NCI-H2196 treated with DMSO at 0.1 percent for 48 hours (cell line): ENCODE measurements at regions not wholly inside any gene's neighbourhood (a gene's known extent, or its start where the extent isn't known, plus 50 kb on each side); places are given as distances from the start of the nearest gene placed in this dataset.

Experiments
- DNase-seq: peaks from one replicate; lab custom pipeline; 2025; ENCODE audit not compliant: unreplicated experiment; lab: John Stamatoyannopoulos, UW

DNA sequence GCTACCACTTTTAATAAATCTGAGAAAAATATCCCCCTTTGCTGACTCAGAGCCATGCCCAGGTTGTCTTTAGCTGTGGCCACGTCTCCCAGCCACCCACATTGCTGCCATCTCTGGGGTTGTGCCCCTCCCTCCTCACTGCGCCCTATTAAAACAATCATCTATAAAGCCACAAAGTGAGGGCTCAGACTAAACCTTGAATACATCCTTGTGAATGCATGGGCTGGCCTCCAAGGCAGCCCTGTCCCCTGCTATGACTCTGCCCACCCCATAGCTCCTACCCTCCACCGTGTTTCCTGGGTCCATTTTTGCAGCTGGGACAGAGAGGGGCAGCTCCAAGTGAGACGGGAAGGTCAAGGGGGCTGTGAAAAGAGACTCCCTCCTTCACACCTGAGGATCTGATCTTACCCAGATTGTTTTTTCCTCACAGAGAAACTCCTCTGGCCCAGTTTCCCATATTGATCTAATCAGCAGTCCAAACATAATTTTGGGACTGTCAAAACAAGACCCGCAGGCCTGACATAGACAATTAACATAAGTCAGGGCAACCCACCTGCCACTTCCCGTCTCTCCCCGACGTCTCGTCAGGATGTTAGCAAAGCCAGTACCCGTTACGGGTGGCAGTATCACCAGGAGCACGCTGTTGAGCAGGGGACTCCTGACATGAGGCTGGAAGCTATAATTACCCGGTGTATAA lies 199.0 kb downstream of the KATNAL1 start:
- no peak for DNase-seq

DNA sequence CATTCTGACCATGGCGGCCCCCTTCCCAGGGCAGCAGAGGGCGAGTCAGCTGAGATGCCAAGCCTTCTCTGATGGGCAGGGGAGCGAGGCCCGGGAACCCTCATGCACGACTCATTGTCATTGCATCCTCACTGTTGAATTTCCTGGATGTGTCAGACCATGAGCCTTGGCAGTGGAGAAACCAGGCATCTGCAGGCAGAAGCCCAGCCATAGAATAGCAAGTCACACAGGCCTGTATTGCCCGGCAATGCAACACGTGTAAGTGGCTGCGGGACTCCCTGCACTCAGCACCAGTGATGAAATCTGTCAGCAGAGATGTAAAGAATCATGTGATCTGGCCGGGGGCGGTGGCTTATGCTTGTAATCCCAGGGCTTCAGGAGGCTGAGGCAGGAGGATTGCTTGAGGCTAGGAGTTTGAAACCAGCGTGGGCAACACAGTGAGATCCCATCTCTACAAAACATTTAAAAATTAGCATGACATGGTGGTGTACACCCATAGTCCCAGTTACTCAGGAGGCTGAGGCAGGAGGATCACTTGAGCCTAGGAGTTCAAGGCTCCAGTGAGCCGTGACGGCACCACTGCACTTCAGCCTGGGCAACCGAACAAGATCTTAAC lies 199.7 kb downstream of the KATNAL1 start:
- no peak for DNase-seq

DNA sequence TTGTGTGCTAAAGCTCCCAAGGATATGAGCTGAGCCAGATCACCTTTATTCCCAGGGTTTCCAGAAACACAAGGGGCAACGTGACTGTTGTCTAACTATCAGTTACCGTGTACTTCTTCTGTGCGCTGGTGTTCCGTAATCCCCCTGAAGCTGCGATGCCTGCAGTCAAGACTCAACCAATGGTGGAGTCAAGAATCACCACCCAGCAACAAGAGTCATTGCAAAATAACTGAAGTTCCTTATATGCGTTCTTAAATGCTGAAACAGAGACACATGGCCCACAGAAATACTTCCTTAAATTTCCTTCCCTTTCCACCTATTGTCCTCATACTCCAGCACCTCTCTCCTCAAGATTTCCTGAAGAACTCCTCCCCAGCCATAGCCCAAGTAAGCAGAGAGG lies 200.2 kb downstream of the KATNAL1 start:
- DNase-seq: no peak

DNA sequence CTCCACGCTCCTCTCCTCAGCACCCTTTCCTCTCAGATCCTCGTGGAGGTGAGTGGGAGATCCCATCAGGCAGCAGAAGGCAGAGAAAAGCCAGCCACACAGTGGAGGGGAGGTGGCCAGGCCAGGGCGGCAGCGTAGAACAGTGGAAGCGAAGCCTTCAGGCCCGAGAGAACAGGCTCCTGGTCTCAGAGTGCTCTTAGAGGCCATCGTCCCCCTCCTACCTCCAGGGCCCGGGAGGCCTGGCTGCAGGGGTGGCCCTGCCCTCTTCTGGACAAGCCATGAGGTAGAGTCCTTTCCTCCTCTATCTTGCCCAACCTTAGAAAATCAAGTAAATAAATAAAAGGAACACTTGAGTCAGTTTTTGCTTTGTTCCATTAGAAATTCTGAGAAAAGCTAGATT lies 202.0 kb downstream of the KATNAL1 start:
- no peak for DNase-seq

DNA sequence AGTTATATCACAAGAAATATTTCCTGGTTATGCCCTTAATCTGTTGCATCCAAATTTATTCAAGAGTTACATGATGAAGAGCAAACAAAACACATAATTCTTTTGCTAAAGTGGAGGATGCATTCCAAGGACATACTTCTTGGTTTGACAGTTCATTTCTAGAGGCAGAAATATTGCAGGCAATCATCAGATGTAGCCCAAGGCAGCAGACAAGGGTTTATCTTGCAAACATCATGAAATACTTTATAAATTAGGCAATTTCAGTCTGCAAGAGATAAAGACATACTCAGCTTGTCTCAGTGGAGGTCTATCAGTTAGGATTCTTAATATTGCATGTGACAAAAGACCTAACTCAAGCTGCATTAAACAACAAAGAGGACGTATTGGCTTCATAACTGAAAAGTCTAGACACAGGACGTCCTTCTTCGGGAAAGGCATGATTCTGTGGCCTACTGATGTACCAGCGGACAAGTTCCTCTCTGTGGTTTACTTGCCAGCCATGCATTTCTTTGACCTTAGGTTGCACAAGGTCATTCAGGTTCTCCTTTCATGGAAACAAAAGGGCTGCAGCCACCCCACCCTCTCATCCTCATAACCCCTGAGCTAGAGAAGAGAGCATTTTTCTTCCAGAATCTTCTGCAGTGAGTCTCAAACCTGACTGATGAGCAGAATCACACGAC lies 204.1 kb downstream of the KATNAL1 start:
- DNase-seq: no peak

DNA sequence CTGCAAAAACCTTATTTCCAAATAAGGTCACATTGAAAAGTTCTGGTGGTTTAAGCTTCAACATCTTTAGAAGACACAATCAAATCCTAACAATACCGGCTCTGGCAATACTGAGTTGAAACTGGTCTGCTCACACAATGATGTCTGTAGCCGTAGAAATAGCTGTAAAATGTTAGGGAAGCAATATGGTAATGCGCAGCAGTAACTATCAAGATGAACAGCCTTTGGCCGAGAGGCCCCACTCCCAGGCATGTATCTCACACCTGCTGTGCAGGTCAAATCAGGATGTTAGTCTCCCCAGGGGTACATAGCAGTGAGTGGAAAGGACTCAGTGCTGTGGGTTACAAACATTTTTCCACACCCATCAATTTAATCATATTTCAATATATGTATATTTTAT lies 207.1 kb downstream of the KATNAL1 start:
- DNase-seq: no peak

DNA sequence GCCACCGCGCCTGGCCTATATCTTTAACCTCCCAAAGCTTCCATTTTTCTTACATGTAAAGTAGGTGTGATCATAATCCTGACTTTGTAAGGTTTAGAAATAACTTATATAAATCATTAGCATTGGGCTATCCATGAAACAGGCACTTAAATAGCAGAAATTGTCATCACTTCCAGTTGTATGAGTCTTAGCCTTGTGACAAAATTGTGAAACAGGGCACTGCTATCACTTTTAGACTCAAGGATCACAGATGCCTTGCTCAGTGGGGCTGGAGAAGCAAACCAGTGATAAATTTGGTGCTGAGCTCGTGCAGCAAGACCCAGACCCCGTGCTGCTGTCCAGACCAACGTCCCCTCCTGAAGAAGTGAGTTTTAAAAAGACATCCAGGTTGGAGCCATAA lies 209.7 kb downstream of the KATNAL1 start:
- no peak for DNase-seq

DNA sequence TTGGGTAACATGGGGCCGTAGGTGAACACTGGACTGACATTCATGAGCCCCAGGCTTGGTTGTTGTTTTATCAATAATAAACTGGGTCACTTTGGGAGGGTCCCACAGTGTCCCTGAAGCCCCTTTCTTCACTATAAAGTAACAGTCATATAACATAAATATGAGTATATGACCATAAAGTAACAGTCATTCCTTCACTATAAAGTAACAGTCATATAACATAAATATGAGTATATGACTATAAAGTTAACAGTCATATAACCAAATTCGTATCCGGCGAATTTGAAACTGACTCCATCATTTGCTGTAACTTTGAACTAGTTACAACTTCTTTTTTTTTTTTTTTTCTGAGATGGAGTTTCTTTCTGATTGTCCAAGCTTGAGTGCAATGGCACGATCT lies 210.3 kb downstream of the KATNAL1 start:
- no peak for DNase-seq

DNA sequence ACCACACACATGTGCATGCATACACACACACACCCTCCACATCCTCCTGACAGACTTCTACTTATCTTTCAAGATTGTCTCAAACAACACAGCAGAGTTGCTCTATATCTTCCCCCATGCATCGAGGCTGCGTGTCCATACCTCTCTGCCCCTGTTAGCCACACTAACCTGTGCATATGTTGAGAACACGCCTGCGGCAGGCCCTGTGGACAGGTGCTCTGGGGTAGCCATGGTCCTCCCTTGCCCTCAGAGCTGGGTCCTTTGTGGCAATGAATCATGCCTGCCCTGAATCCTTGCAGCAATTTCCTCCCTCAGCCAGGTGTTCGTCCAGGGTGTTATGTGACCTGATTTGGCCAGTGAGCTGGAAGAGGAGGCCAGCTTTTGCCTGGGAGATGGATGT lies 213.3 kb downstream of the KATNAL1 start:
- DNase-seq: no peak

DNA sequence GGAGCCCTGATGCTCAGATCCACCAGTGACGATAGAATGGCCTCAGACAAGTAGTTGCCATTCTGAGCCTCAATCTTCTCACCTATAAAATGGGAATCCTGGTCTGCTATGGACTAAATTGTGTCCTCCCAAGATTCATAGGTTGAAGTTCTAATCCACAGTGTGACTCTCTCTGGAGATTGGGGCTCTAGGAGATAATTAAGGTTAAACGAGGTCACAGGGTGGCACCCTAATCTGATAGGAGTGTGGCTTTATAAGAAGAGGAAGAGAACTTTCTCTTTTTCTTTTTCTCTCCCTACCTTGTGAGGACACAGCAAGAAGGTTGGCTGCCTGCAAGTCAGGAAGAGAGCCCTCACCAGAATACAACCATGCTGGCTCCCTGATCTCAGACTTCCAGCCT lies 214.1 kb downstream of the KATNAL1 start:
- DNase-seq: no peak

DNA sequence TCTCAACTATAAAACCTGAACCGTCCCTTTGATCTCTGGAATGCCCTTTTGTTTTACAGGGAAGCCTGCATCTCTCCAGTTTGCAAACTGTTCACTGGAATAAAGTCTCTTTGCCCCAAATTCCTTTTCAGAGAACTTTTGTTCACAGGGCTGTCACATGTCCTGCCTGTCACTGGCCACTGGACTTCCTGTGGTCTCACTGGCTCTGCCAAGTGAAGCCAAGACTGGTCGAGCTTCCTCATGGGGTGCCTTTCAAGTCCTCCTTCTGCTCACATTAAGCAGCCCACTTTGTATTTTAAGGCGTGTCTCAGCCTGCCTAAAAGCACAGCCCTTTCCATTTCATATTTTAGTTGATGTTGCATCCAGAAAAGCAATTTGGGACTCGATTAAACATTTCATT lies 215.7 kb downstream of the KATNAL1 start:
- DNase-seq: no peak

DNA sequence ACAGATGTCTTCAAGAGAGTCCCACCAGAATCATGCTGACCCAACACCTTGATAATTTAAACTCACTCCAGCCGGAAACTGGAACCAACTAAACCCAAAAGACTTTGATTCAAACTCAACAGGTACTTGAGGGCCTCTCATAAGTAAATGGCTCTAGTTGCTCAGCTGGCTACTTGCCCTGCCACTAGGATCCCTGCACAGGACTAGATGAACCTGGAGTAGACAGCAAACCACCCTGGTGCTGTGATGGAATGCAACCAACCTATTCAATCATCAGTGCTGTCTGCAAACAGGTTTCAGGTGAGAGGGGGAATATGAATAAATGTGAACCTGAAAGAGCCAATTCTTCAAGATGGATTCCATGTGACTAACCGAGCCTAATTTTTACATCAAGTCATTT lies 216.3 kb downstream of the KATNAL1 start:
- no peak for DNase-seq

DNA sequence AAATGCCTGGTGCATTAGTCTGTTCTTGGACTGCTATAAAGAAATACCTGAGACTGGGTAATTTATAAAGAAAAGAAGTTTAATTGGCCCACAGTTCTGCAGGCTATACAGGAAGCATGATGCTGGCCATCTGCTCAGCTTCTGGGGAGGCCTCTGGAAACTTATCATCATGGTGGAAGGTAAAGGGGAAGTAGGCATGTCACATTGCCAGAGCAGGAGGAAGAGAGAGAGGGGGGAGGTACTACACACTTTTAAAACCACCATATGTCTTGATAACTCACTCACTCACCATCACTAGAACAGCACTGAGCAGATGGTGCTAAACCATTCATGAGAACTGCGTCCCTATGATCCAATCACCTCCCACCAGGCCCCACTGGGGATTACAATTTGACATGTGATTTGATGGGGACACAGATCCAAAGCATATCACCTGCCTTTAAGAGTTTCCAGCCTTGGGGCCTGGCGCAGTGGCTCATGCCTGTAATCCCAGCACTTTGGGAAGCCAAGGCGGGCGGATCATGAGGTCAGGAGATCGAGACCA lies 219.0 kb downstream of the KATNAL1 start:
- DNase-seq: no peak

DNA sequence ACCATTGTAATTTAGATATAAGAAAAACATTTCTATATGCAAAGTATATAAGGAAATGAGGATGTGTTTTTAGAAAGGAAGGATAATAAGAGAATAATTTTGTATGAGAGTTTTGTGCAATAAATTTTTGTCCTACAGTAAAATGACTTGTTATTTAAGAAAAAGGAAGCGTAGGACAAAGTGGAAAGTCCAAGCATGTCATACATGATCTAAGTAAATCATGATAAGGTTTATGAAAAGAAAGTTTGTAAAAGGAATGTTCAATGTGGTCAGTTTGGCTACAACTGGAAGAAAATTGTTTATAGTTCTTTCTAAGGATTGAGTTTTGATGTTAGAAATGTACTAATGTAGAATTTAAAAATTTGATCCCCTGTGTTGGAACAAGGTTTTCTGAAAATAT lies 222.3 kb downstream of the KATNAL1 start:
- DNase-seq: no peak

DNA sequence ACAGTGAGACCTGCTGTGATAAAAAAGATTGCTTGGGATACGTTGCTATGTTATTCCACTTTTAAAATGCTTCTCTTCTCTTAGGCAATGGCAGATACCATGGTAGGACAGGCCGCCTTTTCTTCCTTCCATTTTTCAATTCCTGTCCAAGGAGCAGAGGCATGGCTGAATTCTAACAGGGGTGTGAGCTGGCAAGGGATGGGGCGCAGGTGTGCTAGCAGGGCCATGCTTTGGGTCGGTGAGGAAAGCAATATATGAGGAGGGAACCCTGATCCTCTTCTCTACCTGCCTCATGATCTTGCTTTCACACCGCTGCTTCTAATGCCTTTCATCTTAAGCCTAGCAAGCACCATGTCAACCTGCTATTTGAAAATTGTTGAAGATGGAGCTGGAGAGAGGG lies 225.0 kb downstream of the KATNAL1 start:
- no peak for DNase-seq

DNA sequence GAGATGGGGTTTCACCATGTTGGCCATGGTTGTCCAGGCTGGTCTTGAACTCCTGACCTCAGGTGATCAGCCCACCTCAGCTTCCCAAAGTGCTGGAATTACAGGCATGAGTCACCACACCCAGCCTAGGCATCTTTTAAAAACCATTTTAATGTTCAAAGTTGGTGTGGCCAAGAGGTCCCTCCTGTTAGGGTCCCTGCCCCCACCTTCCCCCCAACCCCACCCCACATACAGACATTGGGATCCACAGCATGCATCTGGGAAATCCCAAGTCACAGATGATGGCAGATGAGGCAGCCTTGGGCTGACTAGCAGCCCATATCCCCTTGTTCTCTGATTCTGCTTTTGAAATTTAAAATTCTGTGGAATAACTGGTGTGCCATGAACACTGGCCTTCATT lies 226.0 kb downstream of the KATNAL1 start:
- DNase-seq: no peak

DNA sequence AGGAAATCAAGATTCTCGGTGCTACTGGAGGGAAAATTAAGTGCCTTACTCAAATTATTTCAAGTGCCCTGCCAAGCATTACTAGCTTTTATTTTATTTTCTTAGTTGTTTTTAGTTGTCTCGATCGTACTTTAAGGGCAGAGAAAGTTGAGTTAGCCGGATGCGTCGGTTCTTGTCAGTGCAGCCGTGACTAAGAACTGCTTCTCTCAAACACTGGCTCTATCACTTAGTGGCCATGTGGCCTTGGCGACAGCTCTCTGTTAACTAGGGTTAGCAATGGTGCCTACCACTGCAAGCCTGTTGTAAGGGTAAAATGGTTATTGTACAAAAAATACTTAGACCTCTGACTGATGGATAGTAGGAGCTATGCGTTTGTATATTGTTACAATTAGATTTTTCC lies 227.8 kb downstream of the KATNAL1 start:
- DNase-seq: no peak

DNA sequence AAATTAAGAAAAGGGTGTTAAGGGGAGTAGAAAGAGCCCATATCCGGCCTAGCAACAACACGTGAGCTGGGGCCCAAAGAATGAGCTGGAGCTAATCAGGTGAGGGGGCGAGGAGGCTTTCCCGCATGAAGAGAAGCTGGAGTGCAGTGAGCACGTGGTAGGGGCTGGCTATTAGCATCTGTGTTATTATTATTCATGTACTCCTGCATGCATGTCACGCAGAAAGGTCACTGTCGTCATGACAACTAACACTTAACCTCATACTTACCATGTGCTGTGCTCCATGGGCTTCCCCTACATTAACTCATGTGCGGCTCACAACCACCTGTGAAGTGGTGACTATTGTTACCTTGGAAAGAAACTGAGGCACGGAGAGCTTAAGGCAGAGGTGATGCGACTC lies 227.6 kb upstream of the UBL3 start:
- no peak for DNase-seq

DNA sequence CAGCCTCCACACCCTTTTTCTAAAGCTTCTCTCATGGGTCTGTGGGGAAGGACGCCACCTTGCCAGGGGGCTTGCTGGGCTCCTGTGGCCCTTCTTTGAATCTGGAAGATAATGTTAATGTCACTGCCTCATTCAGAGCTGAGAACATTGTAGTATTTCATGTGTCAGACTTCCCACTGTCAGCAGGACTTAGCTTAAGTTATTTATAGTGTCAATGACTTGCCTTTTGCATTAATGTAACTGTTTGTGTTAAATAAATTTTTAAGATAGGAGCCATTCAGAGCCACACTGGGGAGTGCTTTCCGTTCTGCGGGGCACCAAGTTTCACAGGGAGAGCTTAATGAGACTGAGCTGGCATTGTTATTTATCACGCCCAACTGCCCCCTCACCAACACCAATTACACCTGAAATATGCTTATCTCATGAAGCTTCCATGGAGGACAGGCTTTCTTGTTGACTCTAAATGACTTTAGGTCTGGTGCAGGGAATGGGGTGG lies 226.9 kb upstream of the UBL3 start:
- no peak for DNase-seq

DNA sequence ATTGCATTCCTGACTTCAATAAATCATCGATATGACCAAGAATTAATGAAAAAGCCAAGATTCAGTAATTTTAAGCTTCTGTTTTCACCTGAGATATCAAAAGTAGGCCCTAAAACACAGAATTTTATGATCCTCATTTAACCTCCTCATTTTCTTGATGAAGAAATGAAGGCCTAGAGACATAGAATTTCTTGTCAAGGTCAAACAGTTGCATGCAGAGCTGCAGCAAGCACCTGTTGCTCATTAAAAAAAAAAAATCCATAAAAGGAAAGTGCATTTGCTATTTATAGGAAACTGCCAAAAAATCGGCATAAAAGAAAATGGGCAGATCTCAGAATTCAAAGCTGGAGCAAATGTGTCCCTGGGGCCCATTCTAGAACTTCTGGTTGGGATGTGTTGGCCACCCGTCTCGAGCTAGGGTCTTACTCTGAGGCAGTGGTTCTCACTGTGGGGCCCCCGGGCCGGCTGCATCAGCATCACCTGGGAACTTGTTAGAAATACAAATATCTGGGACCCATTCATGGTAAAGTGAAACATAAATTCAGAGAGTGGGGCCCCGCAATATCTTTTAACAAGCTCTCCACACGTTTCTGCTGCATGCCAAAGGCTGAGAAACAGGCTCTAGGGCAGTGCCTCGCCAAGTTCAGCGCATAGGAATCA lies 224.7 kb upstream of the UBL3 start:
- DNase-seq: no peak

DNA sequence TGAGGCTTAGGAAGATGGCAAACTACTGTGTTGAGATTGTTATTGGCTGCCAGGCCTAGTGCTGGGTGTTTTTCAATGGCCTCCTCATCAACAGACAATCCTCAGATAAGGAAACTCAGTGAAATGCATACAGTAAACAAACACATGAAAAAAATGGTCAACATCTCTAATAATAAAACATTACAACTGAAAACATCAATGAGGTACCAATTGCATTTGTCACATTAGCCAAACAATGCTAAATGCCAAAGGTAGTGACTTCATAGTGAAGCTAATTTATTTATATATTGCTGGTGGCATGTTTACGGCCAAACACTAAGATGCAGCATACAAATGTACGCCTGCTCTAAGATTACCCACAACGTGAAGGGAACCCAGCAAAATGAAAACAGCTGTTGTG lies 224.0 kb upstream of the UBL3 start:
- DNase-seq: no peak

DNA sequence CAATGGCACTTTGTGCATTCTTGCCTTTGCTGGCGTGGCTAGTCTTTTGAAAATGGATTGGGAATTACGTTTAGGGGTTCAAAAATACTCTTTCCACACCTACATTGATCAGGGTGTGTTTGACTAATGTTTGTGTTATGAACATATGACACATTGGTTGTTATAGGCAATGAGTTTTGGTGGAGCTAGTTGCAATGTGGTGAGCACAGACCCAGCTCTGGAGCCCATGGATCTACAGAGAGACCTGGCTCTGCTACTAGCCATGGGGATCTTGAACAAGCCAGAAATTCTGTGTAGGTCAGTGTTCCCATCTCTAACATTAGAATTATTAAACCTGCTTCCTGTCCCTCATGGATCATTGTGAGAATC lies 222.4 kb upstream of the UBL3 start:
- DNase-seq: no peak
